ENCODE measurements at regions not wholly inside any gene's neighbourhood (a gene's known extent, or its start where the extent isn't known, plus 50 kb on each side); places are given as distances from the start of the nearest gene placed in this dataset.

- TF ChIP-seq ZBTB33 (IDR thresholded peaks at IDR 0.05) (no peak), NFIC (IDR thresholded peaks at IDR 0.05; ENCODE audit: low read depth, low read length) (no peak), NFYA (IDR thresholded peaks at IDR 0.05; ENCODE audit: borderline replicate concordance, low read depth, low read length) (no peak), E2F4 (IDR thresholded peaks at IDR 0.05; ENCODE audit: low read depth, low read length) (no peak), MYB (IDR thresholded peaks at IDR 0.05; ENCODE audit: borderline replicate concordance, low read depth, low read length) (no peak), EP300 (IDR thresholded peaks at IDR 0.05; ENCODE audit: borderline replicate concordance in 1 of 2, control insufficient read depth in 1 of 2, low read depth in 2 of 2, low read length in 2 of 2) (no peak), TCF12 (IDR thresholded peaks at IDR 0.05; ENCODE audit: low read depth, low read length) (no peak)
Measured at GRCh38 chr2:120876526-120877280, 141.0 kb downstream of the GLI2 start (continued).

GRCh38 chr2:120877409-120877808 is 141.7 kb downstream of the GLI2 start:
- Histone ChIP-seq H3K79me2 (ENCODE audit: control insufficient read depth, insufficient read depth, low read length) (no peaks in the 10 kb centered on the region), H3K27ac (ENCODE audit: control insufficient read depth, insufficient read depth) (no peak overlapping the region), H3K27me3 (replicated peaks in 1 of 2; ENCODE audit: control insufficient read depth in 2 of 2, insufficient read depth in 2 of 2, low read length in 1 of 2) (peaks cover 0 to 6% of the 10 kb centered on the region in 2 experiments; a peak in 2 of 4 replicates), H3K36me3 (ENCODE audit: control insufficient read depth in 2 of 2, insufficient read depth in 2 of 2, low read length in 1 of 2) (no peaks in the 10 kb centered on the region), H3K4me2 (ENCODE audit: control insufficient read depth, insufficient read depth) (no peak overlapping the region), H4K20me1 (ENCODE audit: control insufficient read depth, insufficient read depth) (no peaks in the 10 kb centered on the region), H3K9me3 (replicated peaks; ENCODE audit: control insufficient read depth, insufficient read depth, low read length) (no peaks in the 10 kb centered on the region), H3K4me3 (no peak overlapping the region), H2AFZ (ENCODE audit: control insufficient read depth, low read depth, low read length) (no peak overlapping the region), H3K4me1 (ENCODE audit: control insufficient read depth, insufficient read depth, low read length) (no peaks in the 10 kb centered on the region), H3K9ac (ENCODE audit: control insufficient read depth, insufficient read depth, low read length) (no peak overlapping the region)
- no peak for FAIRE-seq
- POLR2A ChIA-PET = no interaction called here
- SMC1A ChIA-PET (ENCODE audit: uncharacterized antibody, unreplicated experiment) = no interaction called here
- TF ChIP-seq SREBF1 (IDR thresholded peaks at IDR 0.05; ENCODE audit: low read length) (no peak), BMI1 (IDR thresholded peaks at IDR 0.05; ENCODE audit: borderline replicate concordance) (no peak)
- CTCF ChIA-PET = no interaction called here
- intact Hi-C loops (cut with micrococcal nuclease; ENCODE audit: unreplicated experiment) (no loop called here), in situ Hi-C loops (cut with MboI) (no loop called here)
- RAD21 ChIA-PET (ENCODE audit: unreplicated experiment) = no interaction called here
- no peak for DNase-seq (ENCODE audit: low read depth, low spot score)
- ATAC-seq = no peak
- no TSS peak for BruUV-seq (replicated peaks)
- WGBS (ENCODE audit: insufficient coverage, insufficient replicate concordance, low lambda C conversion rate, missing lambda C conversion rate) = 21% methylated on average over 7 of the region's 7 CpGs
